ENCODE measurements at regions not wholly inside any gene's neighbourhood (a gene's known extent, or its start where the extent isn't known, plus 50 kb on each side); places are given as distances from the start of the nearest gene placed in this dataset.

- Histone ChIP-seq H3K4me1 (no peaks in the 10 kb centered on the region), H3K27me3 (peaks cover 0 to 3% (median 0%) of the 10 kb centered on the region in 4 donors), H3K27ac (no peak overlapping the region), H3K9me3 (no peaks in the 10 kb centered on the region), H3K36me3 (no peaks in the 10 kb centered on the region), H3K4me3 (no peak overlapping the region)
- TF ChIP-seq POLR2A (IDR thresholded peaks at IDR 0.05) = no peak
- no peak for TF ChIP-seq CTCF (IDR thresholded peaks at IDR 0.05)
- no peak for DNase-seq
- WGBS, 2 donors = 42 to 57% methylated on average over 1 of the region's 1 CpG
- intact Hi-C loops (cut with DNase I) = no loop called here
Measured at GRCh38 chr16:77647726-77648125, 74.6 kb upstream of the NUDT7 start.

GRCh38 chr16:77650761-77651160 is 71.6 kb upstream of the NUDT7 start:
- TF ChIP-seq CTCF (IDR thresholded peaks at IDR 0.05) (no peak), POLR2A (IDR thresholded peaks at IDR 0.05) (no peak)
- intact Hi-C loops (cut with DNase I) = no loop called here

GRCh38 chr16:77652399-77652798 is 69.9 kb upstream of the NUDT7 start:
- intact Hi-C loops (cut with DNase I) = no loop called here
- H3K36me3 ChIP-seq = no peaks in the 10 kb centered on the region
- WGBS, 2 donors = 75 to 83% methylated on average over 4 of the region's 4 CpGs
- no peak overlapping the region for H3K4me3 ChIP-seq
- no peaks in the 10 kb centered on the region for H3K9me3 ChIP-seq
- no peaks in the 10 kb centered on the region for H3K4me1 ChIP-seq
- no peak for DNase-seq
- H3K27me3 ChIP-seq = peaks cover 0 to 3% (median 0%) of the 10 kb centered on the region in 4 donors
- TF ChIP-seq CTCF (IDR thresholded peaks at IDR 0.05) (no peak), POLR2A (IDR thresholded peaks at IDR 0.05) (no peak)
- no peak overlapping the region for H3K27ac ChIP-seq

More at GRCh38 chr16:77650761-77651160, 71.6 kb upstream of the NUDT7 start:
- H3K27ac ChIP-seq = no peak overlapping the region
- WGBS, 2 donors = 64 to 83% methylated on average over 3 of the region's 3 CpGs
- no peaks in the 10 kb centered on the region for H3K9me3 ChIP-seq
- H3K36me3 ChIP-seq = no peaks in the 10 kb centered on the region
- peaks cover 0 to 3% (median 0%) of the 10 kb centered on the region in 4 donors for H3K27me3 ChIP-seq
- H3K4me1 ChIP-seq = no peaks in the 10 kb centered on the region
- DNase-seq = no peak
- no peak overlapping the region for H3K4me3 ChIP-seq

- H3K4me1 ChIP-seq = peaks cover 0 to 4% (median 0%) of the 10 kb centered on the region in 3 donors
- H3K4me3 ChIP-seq = no peak overlapping the region
- H3K27ac ChIP-seq = no peak overlapping the region
- intact Hi-C loops (cut with DNase I) = no loop called here
- H3K36me3 ChIP-seq = no peaks in the 10 kb centered on the region
- no peaks in the 10 kb centered on the region for H3K9me3 ChIP-seq
- TF ChIP-seq POLR2A (IDR thresholded peaks at IDR 0.05) (no peak), CTCF (IDR thresholded peaks at IDR 0.05) (no peak)
- H3K27me3 ChIP-seq = peaks cover 0 to under 1% (median 0%) of the 10 kb centered on the region in 4 donors
- DNase-seq = no peak
- 75 to 89% methylated on average over 6 of the region's 6 CpGs for WGBS, 2 donors
Measured at GRCh38 chr16:77657016-77657415, 65.3 kb upstream of the NUDT7 start.

GRCh38 chr16:77660311-77660710 is 62.0 kb upstream of the NUDT7 start:
- Histone ChIP-seq H3K9me3 (peaks cover 0 to 7% (median 0%) of the 10 kb centered on the region in 3 donors), H3K4me3 (peak overlapping the region in 1 of 4 donors; percentile 47), H3K4me1 (peaks cover 0 to 4% (median 0%) of the 10 kb centered on the region in 3 donors), H3K27me3 (no peaks in the 10 kb centered on the region), H3K36me3 (no peaks in the 10 kb centered on the region), H3K27ac (no peak overlapping the region)
- WGBS, 2 donors = 2 to 15% methylated on average over 9 to 12 of the region's 12 CpGs
- no peak for DNase-seq
- TF ChIP-seq CTCF (IDR thresholded peaks at IDR 0.05) (peak in 5 of 6 experiments; percentile 16 to 46 (median 39)), POLR2A (IDR thresholded peaks at IDR 0.05) (no peak)
- intact Hi-C loops (cut with DNase I) = no loop called here
